KMS-11 (cell line): ENCODE measurements at regions not wholly inside any gene's neighbourhood (a gene's known extent, or its start where the extent isn't known, plus 50 kb on each side); places are given as distances from the start of the nearest gene placed in this dataset.

Experiments used
- H2AFZ ChIP-seq: fragments of 200-600 bp; sonication (generic); 2 replicates; pipeline ENCODE4 v1.6.1; 2016; ENCODE audit warnings: antibody characterized with exemption, mixed run types, low read depth
- H3K27ac ChIP-seq: fragments of 200-600 bp; sonication (generic); 2 replicates; pipeline ENCODE4 v1.6.1; 2016; ENCODE audit warnings: mild to moderate bottlenecking, mixed run types
- H3K27me3 ChIP-seq: fragments of 200-600 bp; sonication (generic); 2 replicates; pipeline ENCODE4 v1.6.1; 2017; ENCODE audit warnings: mild to moderate bottlenecking, low read depth, mixed run types, moderate library complexity; ENCODE audit not compliant: insufficient read depth
- H3K36me3 ChIP-seq: fragments of 200-600 bp; sonication (generic); 2 replicates; pipeline ENCODE4 v1.6.1; 2017; ENCODE audit warnings: mild to moderate bottlenecking, mixed run types; ENCODE audit not compliant: insufficient read depth
- H3K4me1 ChIP-seq: fragments of 200-600 bp; sonication (generic); 2 replicates; pipeline ENCODE4 v1.6.1; 2016; ENCODE audit warnings: mild to moderate bottlenecking, low read depth, mixed run types; ENCODE audit not compliant: poor library complexity, severe bottlenecking
- H3K4me2 ChIP-seq: fragments of 200-600 bp; sonication (generic); 2 replicates; pipeline ENCODE4 v1.7.0; 2016; ENCODE audit warnings: mild to moderate bottlenecking, mixed run types
- H3K4me3 ChIP-seq: fragments of 200-600 bp; sonication (generic); IDR thresholded peaks from 2 replicates; pipeline ENCODE4 v1.6.1; 2017; ENCODE audit warnings: low read depth, low read length, mixed read lengths; ENCODE audit not compliant: insufficient read depth
- H3K79me2 ChIP-seq: fragments of 200-600 bp; sonication (generic); 2 replicates; pipeline ENCODE4 v1.6.1; 2016; ENCODE audit warnings: low read depth, mixed run types; ENCODE audit not compliant: insufficient read depth
- H3K9ac ChIP-seq: fragments of 200-600 bp; sonication (generic); 2 replicates; pipeline ENCODE4 v1.6.1; 2016; ENCODE audit warnings: mild to moderate bottlenecking, mixed run types
- H4K20me1 ChIP-seq: fragments of 200-600 bp; sonication (generic); 2 replicates; pipeline ENCODE4 v1.6.1; 2016; ENCODE audit warnings: mild to moderate bottlenecking, mixed run types; ENCODE audit not compliant: insufficient read depth
- CTCF ChIP-seq: fragments of 200-600 bp; sonication (generic); conservative IDR thresholded peaks from 2 replicates; pipeline ENCODE4 v1.6.1; 2017; ENCODE audit warnings: low read depth, mild to moderate bottlenecking, antibody characterized with exemption, low read length, moderate library complexity, mixed read lengths

- Histone ChIP-seq H3K4me1 (no peaks in the 10 kb centered on the region), H3K79me2 (no peaks in the 10 kb centered on the region), H3K36me3 (no peaks in the 10 kb centered on the region), H3K27me3 (no peaks in the 10 kb centered on the region), H3K4me3 (no peak overlapping the region), H3K27ac (no peak overlapping the region), H4K20me1 (no peaks in the 10 kb centered on the region), H3K4me2 (no peak overlapping the region), H3K9ac (no peak overlapping the region), H2AFZ (no peak overlapping the region)
- TF ChIP-seq CTCF: no peak
These were observed 2548.3 kb downstream of the ARAP2 start for GRCh38 chr4:33696041-33696440.

- H2AFZ ChIP-seq: no peak overlapping the region
- no peaks in the 10 kb centered on the region for H3K27me3 ChIP-seq
- H3K36me3 ChIP-seq: no peaks in the 10 kb centered on the region
- no peak overlapping the region for H3K4me2 ChIP-seq
- H3K4me3 ChIP-seq: no peak overlapping the region
- H3K27ac ChIP-seq: no peak overlapping the region
- no peak for TF ChIP-seq CTCF
- H3K79me2 ChIP-seq: no peaks in the 10 kb centered on the region
- no peaks in the 10 kb centered on the region for H3K4me1 ChIP-seq
- H4K20me1 ChIP-seq: no peaks in the 10 kb centered on the region
- no peak overlapping the region for H3K9ac ChIP-seq
These were observed 2547.7 kb downstream of the ARAP2 start for GRCh38 chr4:33696586-33696985.

GRCh38 chr4:33709247-33709646 lies 2535.1 kb downstream of the ARAP2 start:
- Histone ChIP-seq H3K4me1 (no peaks in the 10 kb centered on the region), H2AFZ (no peak overlapping the region), H3K4me3 (no peak overlapping the region), H3K9ac (no peak overlapping the region), H3K36me3 (no peaks in the 10 kb centered on the region), H3K27ac (no peak overlapping the region), H4K20me1 (no peaks in the 10 kb centered on the region), H3K79me2 (no peaks in the 10 kb centered on the region), H3K4me2 (no peak overlapping the region), H3K27me3 (no peaks in the 10 kb centered on the region)
- no peak for TF ChIP-seq CTCF

GRCh38 chr4:33711826-33712225 lies 2532.5 kb downstream of the ARAP2 start:
- no peak overlapping the region for H2AFZ ChIP-seq
- no peaks in the 10 kb centered on the region for H4K20me1 ChIP-seq
- no peaks in the 10 kb centered on the region for H3K36me3 ChIP-seq
- no peak overlapping the region for H3K4me3 ChIP-seq
- no peaks in the 10 kb centered on the region for H3K27me3 ChIP-seq
- no peaks in the 10 kb centered on the region for H3K4me1 ChIP-seq
- TF ChIP-seq CTCF: no peak
- no peak overlapping the region for H3K27ac ChIP-seq
- no peaks in the 10 kb centered on the region for H3K79me2 ChIP-seq
- no peak overlapping the region for H3K9ac ChIP-seq
- H3K4me2 ChIP-seq: no peak overlapping the region

GRCh38 chr4:33714971-33715370 lies 2529.3 kb downstream of the ARAP2 start:
- Histone ChIP-seq H3K9ac (no peak overlapping the region), H3K4me3 (no peak overlapping the region), H4K20me1 (no peaks in the 10 kb centered on the region), H3K36me3 (no peaks in the 10 kb centered on the region), H3K79me2 (no peaks in the 10 kb centered on the region), H3K27me3 (no peaks in the 10 kb centered on the region), H3K27ac (no peak overlapping the region), H3K4me1 (no peaks in the 10 kb centered on the region), H2AFZ (no peak overlapping the region), H3K4me2 (no peak overlapping the region)
- no peak for TF ChIP-seq CTCF
